Middle frontal gyrus (tissue), 1 donor: ENCODE measurements at regions not wholly inside any gene's neighbourhood (a gene's known extent, or its start where the extent isn't known, plus 50 kb on each side); places are given as distances from the start of the nearest gene placed in this dataset.
"Not testable (repeated sequence)": the region's sequence is repeated elsewhere in the genome, so short reads cannot be mapped to it uniquely, and the experiment has no call there.

ENCODE experiments used
- DNase-seq: peaks from one replicate; pipeline ENCODE4 v3.0.0-alpha.2; 2015; ENCODE audit warnings: low spot score; ENCODE audit errors: extremely low spot score

DNA sequence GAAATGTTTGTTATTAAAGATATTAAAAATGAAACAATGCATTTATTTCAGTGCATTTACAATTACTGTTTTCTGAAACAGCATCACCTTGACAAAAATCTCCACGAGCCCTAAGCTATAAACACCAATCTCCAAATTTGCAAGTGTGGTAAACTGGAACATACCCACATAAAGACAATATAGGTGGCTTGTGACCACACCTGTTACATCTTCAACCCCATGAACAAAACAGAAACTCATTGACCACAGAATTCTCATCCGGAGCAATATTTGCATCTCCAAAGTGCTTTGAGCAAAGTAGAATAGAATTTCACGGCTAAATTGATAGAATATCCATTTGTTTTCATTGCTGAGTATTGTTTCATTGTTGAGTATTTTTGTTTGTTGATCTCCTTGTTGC lies 375.2 kb upstream of the FLRT2 start:
- DNase-seq: no peak

DNA sequence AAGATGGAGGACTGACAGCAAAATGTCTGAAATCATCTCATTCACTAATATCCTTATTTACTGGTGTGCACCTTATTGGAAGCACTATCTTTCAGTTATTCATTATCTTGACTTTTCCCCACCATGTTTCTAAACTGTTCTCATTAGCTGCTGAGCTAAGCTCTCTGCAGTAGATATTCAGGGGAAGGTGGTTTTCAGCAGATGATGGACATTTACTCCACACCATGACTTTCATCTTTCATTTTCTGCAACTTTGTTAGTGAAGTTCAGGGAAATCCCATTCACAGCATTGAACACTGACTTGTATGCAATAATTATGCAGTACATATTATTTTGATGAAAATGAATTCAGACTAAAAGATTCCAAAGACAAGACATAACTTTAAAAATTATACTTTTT lies 373.6 kb upstream of the FLRT2 start:
- DNase-seq: no peak

DNA sequence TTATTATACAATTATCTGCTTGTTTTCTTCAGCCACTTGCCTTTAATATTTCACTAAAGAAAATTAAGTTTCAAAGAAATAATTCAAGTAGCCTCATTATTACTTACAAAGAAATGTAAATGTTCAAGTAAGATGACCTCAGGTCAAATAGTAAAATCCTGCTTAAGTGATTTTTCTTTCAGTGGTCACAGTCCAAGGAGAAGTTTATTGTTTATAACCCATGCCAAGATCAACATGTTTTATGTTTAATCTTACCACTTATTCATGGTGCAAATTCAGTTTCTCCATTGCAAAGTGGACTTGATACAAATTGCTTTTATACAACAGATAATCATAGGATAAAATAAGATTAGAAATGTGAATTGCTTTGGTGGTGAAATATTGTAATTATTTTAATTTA lies 370.2 kb upstream of the FLRT2 start:
- no peak for DNase-seq

DNA sequence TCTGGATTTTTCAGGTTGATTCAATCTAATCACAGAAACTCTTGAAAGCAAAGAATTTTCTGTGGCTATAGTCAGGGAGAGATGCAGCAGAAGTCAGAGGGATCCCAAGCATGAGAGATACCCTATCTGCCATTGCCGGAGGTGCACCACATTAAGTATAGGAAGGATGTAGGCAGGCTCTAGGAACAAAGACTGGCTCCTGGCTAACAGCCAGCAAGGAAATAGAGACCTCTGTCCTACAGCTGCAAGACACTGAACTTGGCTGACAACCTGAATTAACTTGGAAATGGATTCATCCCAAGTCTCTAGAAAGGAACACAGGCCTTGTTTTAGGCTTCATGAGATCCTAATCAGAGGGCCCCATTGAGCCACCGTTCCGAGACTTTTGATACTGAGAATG lies 364.9 kb upstream of the FLRT2 start:
- DNase-seq: no peak

DNA sequence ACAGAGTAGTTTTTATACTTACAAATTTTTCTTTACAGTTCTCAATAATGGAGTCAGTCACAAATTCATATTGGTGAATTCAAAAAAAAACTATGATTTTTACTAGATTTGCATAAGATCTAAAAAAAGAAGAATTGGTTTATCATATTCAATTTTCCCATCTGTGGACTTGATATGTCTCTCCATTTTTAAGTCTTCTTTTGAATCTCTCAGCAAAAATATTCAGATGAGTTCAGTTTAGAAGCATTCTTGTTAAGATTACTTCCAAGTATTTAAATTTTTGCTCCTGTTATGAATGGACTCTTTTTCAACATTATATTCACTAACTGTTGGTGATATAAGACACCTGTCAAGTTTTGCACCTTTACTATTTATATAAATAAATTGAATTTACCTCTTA lies 360.6 kb upstream of the FLRT2 start:
- no peak for DNase-seq

DNA sequence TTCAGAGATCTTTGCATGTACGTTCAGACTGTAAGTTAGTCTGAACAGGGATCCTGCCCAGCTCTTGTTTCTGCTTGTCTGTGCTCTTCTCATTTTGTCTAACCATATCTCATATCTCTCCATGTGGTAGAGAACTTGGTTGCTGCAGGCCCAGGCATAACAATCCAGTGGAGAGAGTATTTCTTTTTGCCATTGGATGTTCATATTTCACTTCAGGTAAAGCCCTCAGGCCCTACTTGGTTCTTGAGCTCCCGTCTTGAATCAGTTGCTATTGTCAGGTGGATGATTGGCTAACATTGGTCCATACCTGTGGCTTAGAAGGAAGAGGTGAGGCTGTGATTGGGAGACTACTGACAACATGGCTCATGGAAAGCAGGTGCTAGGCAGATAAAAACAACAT lies 357.7 kb upstream of the FLRT2 start:
- DNase-seq: no peak

DNA sequence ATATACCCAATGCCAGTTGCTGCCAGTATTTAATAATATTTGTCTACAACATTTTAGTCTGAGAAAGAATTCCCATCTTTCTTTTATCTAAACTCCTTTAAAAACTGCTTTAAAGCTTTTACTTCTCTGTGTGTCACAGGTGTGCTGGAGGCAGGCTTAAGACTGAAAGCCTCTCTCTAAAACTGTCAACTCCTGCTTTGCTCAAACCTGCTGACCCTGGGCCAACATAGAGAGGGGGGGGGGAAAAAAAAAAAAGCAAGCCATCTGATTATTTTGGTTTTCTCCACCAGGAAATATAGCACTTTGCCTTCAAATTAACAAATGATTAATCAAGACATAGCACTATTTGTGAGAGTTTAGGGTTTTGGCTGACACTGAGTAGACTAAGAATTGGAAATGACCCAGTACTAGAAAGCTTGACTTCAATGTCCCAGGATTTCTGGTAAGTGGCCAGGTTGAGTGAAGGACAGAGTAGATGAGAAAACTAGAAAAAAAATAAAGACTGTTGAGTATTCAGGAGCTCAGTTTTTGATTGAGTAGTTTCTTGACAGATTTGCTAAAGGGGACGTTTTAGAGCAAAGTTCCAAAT lies 357.0 kb upstream of the FLRT2 start:
- DNase-seq: no peak

DNA sequence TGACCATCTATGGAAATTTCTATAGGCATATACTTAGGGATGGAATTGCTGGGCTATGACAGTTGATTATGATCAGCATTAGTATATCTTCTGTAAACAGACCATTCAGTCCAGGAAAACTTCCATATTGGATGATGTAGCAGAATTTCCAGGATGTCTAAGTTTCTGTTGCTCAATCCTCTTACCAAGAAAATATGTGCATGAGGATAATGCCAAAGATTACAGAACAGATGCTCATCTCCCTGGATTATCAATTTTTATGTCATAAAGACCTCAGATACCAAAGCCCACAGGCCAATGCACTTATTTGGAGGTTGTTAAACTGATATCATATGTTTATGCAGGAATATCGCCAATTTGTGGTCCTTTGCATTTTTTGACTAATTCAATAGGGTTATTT lies 354.4 kb upstream of the FLRT2 start:
- no peak for DNase-seq

DNA sequence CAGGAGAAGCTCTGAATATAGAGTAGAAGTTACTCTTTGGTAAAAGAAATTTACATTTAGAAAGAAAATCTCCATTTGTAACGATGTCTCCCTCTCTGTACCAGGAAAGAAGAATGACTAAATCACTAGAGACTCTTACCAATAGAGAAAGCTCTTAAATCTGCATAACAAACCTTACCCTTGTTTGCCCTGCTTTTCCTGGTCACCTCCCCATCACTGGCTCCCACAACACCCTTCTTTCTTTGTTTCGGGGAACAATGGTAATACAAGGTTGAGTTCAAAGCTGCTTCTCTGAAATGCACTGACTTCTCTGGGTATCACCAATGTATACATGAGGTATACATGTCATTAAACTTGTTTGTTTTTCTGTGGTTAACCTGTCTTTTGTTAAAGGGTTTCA lies 351.1 kb upstream of the FLRT2 start:
- DNase-seq: no peak

DNA sequence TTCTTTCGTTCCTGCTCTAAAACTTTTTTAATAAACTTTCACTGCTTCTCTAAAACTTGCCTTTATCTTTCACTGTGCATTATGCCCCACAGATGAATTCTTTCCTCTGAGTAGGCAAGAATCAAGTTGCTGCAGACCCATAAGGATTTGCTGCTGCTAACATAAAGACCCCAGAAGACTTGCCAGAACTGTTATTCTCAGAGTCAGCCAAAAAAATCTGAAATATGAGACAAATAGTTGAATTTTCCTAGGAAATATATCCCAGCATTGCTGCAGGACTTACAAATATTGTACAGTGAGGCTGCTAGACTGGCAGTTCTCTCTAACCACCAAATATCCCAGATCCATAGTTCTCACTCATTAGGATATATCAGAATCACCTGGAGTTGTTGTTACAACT lies 349.1 kb upstream of the FLRT2 start:
- no peak for DNase-seq

DNA sequence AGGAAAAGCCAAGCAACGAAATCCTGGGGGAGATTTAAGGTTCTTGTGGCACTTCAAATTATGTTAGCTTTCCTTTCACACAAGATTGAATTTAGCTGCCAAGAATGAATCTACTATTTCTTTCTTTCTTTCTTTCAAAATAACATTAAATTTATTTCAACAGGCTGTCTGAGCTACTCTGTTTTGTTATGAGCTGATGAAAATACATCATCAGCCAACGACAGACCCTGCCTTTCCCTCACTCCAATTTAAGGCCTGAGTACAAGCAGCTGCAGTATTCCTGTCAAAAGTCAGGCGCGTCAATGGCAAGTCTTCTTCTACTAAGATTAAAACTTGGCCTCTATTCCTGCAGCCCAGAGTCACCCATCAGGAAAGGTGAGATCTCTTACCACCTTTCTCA lies 347.7 kb upstream of the FLRT2 start:
- no peak for DNase-seq

DNA sequence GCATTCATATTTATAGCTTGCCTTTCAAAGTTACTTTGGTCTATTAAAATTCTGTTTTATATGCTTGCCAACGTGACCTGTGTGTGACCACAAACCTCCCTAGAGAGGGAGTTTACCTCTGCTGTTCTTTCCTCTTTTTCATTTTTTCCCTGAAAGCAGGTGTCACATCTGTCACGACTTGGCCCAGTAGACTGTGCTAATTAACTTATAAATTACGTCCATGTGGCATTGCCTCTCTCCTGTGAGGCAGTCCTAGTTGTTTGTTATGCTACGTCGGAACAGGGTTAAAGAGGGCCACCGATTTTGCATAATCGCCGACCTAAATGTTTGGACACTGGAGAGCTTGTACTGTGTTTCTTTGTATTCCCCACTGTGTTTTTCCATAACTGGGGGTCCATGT lies 343.9 kb upstream of the FLRT2 start:
- no peak for DNase-seq

DNA sequence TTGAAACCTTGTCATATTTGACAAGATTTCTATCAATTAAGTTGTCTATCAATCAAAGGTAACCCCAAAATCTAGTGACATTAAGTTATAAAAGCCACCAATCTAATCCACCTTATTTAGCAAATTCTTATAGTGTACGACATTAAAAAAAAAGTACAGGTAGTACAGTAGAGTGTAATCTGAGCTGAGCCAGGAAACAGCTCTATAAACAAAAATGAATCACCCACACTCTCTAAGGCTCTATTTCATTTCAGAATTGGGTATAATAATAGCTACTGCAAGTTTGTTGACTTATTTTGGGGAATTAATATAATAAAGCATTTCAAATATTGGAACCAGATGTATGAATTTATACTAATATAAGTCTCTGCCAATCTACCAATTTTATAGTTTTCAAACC lies 342.4 kb upstream of the FLRT2 start:
- DNase-seq: no peak

DNA sequence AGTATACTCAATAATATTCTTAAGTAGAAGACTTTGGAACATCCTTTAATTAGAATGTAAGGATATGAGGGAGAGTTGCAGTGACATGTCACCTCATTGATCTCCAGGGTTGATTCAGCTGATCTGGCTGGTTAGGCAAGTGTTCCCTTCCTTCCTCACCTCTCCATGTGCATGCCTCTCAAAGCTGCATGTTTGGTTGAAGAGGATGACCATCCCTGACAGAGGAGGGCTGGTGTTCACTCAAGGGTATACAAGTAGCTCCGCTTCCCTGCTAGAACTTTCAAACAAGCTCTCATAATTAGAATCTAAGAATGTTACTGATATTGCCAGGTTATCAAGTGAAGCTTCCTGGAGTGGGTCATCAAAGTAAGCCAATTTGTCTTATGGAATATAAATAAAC lies 341.1 kb upstream of the FLRT2 start:
- no peak for DNase-seq

DNA sequence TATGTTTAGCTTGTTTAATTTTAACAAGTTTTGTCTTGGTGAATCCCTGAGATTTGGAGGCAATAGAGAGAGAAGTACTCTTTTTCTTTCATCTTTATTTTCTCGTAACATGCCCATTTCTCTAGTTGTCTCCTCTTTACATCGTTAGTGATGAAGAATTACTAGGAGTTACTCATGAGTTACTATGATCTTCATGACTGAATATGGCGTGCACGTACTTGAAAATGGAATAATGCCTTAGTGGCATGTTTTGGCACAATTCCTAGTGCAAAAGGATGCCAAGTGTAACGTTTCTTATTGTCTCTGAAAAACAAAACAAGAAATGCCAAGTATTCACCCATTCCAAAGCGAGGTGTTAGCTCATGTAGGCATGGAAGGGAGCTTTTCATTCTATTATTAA lies 340.7 kb upstream of the FLRT2 start:
- DNase-seq: not testable (repeated sequence)

DNA sequence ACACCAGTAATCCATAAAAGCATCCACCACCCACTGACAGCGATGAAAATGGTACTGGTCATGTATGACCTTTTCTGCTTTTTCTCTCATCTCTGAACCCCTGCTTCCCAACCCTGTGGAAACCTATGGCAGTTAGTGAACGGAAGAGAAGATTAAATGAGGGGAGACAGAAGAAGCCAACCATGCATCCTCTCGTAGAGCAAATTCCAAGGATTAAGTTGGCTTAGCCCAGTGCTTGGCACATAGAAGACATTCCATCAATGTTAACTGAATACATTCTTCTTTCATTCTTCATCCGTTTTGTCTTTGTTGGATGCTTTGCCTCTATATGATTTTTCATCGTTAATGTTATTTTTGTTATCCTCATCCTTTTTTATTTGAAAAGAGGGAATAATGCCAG lies 339.7 kb upstream of the FLRT2 start:
- DNase-seq: no peak

DNA sequence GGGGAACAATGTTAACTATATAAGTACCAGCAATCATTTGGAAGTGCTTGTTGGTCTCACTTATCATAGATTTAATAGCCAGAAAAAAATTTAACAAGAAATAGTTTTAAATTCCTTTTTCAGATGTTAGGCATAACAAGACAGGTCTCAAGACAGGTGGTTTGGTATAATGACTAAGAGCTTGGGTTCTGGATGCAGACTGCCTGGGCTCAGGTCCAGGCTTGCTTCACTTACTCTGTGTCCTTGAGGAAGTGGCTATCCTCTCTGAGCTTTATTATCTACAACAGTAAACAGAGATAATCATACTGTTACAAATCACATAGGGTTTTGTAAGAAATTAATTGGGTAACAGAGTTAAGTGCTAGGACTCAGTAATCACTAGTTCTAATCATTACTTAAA lies 338.0 kb upstream of the FLRT2 start:
- no peak for DNase-seq

DNA sequence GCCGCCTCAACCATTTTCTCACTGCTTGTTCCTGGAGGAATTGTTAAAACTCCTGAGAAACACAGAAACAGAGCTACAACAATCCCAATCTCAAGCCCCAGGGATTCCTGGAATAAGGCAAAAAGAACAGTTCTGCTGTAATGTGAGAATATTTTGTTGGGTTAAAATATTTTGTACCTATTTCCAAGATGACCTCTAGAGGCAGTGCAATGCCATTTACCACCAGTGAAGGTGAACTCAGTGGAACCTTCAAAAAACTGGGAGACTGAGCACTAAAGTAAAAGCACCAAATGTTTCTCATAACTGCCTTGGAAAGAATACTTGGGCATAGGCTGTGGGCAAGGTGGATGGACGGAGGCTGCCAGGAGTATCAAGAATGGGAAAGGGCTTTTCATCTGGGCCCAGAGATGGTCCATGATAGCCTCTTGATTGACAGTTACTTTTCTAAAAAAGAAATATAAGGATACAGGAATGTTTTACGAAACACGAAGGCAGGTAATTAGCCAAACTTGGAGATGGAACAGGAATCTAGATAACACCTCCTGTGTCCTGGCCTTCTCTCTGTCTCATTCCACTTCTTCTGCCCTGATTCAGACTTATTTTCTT lies 334.0 kb upstream of the FLRT2 start:
- no peak for DNase-seq

DNA sequence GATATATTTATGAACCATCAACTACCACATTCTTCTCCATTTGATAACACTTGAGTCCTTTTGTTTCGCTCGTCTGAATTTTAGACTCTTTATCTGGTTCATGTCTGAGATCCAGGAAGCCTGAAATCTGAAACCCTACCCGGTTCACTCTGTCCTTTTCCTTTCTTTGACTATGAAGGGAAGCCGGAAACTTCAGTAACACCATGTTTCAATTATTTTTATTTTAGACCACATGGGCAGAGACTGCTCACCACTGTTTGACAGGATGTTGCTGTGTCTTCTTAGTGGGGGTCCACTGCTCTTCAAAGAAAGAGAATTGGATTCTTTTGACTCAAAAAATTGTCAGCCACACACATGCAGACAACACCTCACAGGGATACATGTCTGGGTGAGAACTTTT lies 331.9 kb upstream of the FLRT2 start:
- no peak for DNase-seq

DNA sequence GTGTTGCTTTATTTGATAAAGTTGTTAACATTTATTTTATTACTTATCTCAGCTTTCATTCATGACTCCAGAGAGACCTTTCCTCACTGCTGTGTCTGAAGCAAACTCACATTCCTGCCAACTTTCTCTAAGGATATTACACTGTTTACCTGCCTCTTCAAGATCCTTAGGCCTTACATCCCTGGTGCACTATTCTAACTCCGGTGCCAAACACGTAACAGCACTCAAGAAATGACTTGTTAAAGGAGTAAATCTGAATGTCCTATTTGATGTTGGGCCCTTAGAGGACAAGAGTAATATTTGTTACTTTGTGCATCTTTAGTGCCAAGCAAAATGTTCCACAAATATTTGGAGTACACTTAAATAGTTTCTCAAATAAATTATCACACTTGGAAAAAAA lies 324.1 kb upstream of the FLRT2 start:
- no peak for DNase-seq

DNA sequence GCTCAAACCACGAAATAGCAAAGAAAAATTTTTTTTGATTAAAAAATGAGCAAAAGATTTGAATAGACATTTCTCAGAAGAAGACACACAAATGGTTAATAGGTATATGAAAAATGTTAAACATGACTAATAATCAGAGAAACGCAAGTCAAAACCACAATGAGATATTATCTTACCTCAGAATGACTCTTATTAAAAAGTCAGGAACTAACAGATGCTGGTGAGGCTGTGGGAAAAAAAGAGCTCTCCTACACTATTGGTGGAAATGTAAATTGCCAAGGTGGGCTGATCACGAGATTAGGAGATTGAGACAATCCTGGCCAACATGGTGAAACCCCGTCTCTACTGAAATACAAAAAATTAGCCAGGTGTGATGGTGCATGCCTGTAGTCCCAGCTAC lies 315.5 kb upstream of the FLRT2 start:
- no peak for DNase-seq

DNA sequence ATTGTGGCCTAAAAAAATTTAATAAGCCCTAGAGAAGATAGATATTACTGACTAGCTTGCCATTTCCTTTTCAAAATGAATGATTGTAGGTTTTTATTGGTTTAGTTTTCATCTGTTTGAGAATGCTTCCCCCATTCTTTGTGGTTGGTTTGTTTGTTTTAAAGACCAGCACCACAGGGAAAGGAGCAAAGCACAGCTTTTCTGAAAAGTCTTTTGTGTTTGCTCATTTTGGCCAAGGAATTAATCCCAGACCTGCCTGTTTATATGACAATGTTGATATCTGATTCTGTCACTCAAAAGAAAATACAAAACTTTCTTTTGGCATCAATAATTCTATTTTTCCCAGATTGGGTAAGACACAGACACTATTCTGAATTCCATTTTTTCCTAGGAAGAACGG lies 312.5 kb upstream of the FLRT2 start:
- DNase-seq: no peak

DNA sequence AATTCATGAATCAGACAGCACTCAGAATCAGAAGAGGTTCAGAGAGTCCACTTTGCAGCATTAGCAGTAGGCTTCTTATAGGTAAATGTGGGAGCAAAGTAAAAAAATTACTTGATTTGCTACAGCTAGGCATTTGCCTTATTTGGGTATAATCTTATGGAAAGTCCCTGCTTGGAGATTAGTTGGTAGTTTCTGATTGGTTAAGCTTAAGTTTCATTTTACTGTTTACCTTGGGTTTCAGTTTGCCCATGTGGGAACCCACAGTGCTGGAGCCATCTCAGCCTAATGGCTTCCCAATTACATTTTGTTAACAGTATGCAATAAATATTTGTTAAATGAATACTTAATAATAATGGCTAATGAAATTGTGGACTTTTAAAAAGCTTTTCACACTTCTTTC lies 311.0 kb upstream of the FLRT2 start:
- no peak for DNase-seq

DNA sequence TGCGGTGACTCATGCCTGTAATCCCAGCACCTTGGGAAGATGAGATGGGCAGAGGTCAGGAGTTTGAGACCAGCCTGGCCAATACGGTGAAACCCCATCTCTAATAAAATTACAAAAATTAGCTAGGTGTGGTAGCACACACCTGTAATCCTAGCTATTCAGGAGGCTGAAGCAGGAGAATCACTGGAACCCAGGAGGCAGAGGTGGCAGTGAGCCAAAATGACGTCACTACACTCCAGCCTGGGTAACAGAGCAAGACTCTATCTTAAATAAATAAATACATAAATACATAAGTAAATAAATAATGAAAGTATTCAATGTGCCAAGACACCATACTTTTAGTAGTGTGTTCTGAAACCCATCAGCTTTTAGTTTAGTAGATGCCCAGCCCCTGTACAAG lies 308.1 kb upstream of the FLRT2 start:
- no peak for DNase-seq
